ENCODE measurements at regions not wholly inside any gene's neighbourhood (a gene's known extent, or its start where the extent isn't known, plus 50 kb on each side); places are given as distances from the start of the nearest gene placed in this dataset.

GRCh38 chr10:57788117-57788516, 479.6 kb downstream of the IPMK start:
- TF ChIP-seq EP300 (IDR thresholded peaks at IDR 0.05) (no peak), POLR2AphosphoS5 (IDR thresholded peaks at IDR 0.05) (no peak)

Measured in sigmoid colon (tissue), 4 donors.